Ishikawa (cell line): ENCODE measurements at regions not wholly inside any gene's neighbourhood (a gene's known extent, or its start where the extent isn't known, plus 50 kb on each side); places are given as distances from the start of the nearest gene placed in this dataset.

ENCODE experiments used
- CEBPB ChIP-seq: IDR thresholded peaks from 2 replicates; pipeline ENCODE4 v1.6.1; 2012
- CREB1 ChIP-seq: IDR thresholded peaks from 2 replicates; pipeline ENCODE4 v1.6.1; 2012; ENCODE audit warnings: low read depth
- EGR1 ChIP-seq: IDR thresholded peaks from 2 replicates; pipeline ENCODE4 v1.6.1; 2012
- EP300 ChIP-seq: IDR thresholded peaks from 2 replicates; pipeline ENCODE4 v1.6.1; 2012; ENCODE audit warnings: borderline replicate concordance
- FOXM1 ChIP-seq: IDR thresholded peaks from 2 replicates; pipeline ENCODE4 v1.6.1; 2012; ENCODE audit warnings: low read depth, borderline replicate concordance
- NFIC ChIP-seq: IDR thresholded peaks from 2 replicates; pipeline ENCODE4 v1.6.1; 2012
- RAD21 ChIP-seq: IDR thresholded peaks from 2 replicates; pipeline ENCODE4 v1.6.1; 2012; ENCODE audit warnings: low read depth
- TAF1 ChIP-seq: IDR thresholded peaks from 2 replicates; pipeline ENCODE4 v1.6.1; 2012; ENCODE audit warnings: low read depth, mild to moderate bottlenecking
- TCF12 ChIP-seq: IDR thresholded peaks from 2 replicates; pipeline ENCODE4 v1.6.1; 2012; ENCODE audit warnings: low read depth
- TEAD4 ChIP-seq: IDR thresholded peaks from 2 replicates; pipeline ENCODE4 v1.6.1; 2012
- YY1 ChIP-seq: IDR thresholded peaks from 2 replicates; pipeline ENCODE4 v1.6.1; 2012; ENCODE audit warnings: low read depth
- ZBTB7A ChIP-seq: IDR thresholded peaks from 2 replicates; pipeline ENCODE4 v1.6.1; 2012; ENCODE audit warnings: low read depth
- TF ChIP-seq, protein P1 (sequence below): IDR thresholded peaks from 2 replicates; pipeline ENCODE4 v1.6.1; 2012
- TF ChIP-seq, protein P2 (sequence below): IDR thresholded peaks from 2 replicates; pipeline ENCODE4 v1.6.1; 2012; ENCODE audit warnings: low read depth, mild to moderate bottlenecking
- TF ChIP-seq, protein P3 (sequence below): IDR thresholded peaks from 2 replicates; pipeline ENCODE4 v1.6.1; 2012

DNA sequence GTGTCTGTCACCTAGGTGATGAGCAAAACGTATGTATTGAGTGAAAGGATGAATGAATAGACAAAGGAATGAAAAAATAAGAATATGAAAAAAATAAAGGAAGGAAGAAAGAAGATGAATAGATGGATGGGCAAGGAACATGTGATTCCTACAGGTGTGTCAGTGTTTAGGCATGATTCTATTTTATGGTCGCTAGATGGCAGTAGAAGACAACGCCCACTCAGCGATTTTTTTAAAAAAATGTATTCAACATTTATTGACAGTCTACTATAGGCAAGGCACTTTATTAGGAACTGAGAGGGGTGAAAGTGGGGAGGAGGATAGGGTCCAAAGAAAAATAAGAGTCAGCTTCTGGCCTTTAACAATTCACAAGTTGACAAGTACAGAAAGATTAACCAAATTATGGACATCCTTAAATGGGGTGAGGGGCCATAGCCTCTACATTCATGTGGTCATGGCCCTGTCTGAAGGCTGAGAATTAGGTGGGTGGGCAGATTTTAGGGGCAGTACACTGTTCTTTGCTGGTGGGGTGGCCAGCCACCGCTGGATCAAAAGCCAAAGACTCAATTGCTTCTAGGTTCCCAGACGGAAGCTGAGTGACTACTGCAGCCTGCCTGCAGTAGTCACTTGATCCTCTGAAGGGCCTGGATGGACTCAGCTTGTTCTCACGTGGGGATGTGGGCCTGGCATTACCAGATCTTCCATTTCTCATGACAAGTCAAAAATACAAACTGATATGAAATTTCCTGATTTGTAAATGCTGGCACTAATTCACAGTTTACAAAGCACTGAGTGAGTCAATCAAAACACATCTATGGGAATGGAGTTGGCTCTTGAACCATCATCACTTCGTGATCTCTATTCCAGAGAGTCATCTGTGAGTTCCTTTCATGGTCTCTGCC, 83.9 kb downstream of the FASLG start:
- TF ChIP-seq YY1 (no peak), EGR1 (peak; percentile 55; the same call in 1 of the 2 replicates), EP300 (no peak), TEAD4 (no peak), ZBTB7A (no peak), RAD21 (peak; percentile 83), NFIC (no peak), CREB1 (no peak), CEBPB (no peak), TAF1 (no peak)
- TF ChIP-seq, protein P1, sequence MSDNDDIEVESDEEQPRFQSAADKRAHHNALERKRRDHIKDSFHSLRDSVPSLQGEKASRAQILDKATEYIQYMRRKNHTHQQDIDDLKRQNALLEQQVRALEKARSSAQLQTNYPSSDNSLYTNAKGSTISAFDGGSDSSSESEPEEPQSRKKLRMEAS: no peak
- TF ChIP-seq, protein P2, sequence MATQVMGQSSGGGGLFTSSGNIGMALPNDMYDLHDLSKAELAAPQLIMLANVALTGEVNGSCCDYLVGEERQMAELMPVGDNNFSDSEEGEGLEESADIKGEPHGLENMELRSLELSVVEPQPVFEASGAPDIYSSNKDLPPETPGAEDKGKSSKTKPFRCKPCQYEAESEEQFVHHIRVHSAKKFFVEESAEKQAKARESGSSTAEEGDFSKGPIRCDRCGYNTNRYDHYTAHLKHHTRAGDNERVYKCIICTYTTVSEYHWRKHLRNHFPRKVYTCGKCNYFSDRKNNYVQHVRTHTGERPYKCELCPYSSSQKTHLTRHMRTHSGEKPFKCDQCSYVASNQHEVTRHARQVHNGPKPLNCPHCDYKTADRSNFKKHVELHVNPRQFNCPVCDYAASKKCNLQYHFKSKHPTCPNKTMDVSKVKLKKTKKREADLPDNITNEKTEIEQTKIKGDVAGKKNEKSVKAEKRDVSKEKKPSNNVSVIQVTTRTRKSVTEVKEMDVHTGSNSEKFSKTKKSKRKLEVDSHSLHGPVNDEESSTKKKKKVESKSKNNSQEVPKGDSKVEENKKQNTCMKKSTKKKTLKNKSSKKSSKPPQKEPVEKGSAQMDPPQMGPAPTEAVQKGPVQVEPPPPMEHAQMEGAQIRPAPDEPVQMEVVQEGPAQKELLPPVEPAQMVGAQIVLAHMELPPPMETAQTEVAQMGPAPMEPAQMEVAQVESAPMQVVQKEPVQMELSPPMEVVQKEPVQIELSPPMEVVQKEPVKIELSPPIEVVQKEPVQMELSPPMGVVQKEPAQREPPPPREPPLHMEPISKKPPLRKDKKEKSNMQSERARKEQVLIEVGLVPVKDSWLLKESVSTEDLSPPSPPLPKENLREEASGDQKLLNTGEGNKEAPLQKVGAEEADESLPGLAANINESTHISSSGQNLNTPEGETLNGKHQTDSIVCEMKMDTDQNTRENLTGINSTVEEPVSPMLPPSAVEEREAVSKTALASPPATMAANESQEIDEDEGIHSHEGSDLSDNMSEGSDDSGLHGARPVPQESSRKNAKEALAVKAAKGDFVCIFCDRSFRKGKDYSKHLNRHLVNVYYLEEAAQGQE: no peak

DNA sequence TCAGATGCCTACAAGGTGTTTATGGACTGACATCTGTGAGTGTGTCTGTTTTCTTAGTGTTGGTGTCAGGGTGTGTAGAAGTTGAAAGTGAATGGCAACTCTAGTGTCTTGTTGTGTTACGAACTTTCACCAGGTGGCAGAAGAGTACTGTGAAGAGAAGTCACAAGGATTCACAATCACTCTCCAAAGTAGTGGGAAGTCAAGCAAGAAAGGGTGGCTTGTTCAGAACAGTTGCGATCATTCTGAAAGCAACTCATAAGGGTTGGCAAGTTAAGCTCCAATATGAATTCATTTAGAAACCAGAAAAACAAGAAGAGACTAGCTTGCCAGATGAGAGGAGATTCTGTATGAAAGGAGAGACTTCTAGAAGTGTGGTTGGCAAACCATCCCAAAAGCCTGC, 86.1 kb downstream of the FASLG start:
- TF ChIP-seq RAD21 (peak; percentile 85), FOXM1 (no peak)

DNA sequence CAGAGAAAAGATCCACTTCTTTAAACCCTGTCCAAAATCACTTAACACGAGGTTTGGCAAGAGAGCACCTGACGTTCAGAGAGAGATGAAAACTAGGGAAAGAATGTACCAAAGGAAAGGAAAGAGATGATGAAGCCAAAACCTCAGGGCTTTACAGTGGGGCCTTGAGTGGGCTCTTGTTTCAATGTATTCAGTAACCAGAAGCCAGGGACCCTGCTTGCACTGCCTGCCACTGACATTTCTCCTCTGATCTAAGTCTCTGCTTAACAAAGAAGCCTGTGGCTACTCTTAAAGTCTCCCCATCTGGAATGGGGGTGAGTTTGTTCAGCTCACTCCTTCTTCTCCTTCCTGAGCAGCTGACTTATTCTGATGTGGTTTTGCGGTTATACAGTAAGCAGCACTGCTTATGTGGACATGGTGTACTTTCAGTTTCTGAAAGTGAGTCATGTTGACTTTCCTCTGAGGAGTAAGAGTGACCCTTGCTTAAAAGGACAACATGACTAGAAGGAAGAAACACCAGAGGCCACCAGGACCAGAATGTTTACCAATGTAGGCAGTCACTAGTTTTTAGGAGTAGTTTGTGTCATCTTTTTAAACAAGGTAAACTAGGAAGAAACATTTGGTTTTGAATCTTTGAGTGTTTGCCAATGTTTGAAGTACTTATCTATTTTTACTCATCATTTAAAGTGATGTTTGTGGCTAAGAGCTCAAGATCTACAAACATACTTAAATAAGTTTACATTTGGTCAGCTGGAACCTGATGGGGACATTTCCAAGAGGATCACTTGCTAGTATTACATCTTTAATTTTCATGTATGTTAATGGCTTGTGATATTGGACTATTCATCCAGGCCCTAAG, 87.4 kb downstream of the FASLG start:
- TF ChIP-seq, protein P1: no peak
- TF ChIP-seq FOXM1: no peak
- TF ChIP-seq YY1: no peak
- TF ChIP-seq, protein P3, sequence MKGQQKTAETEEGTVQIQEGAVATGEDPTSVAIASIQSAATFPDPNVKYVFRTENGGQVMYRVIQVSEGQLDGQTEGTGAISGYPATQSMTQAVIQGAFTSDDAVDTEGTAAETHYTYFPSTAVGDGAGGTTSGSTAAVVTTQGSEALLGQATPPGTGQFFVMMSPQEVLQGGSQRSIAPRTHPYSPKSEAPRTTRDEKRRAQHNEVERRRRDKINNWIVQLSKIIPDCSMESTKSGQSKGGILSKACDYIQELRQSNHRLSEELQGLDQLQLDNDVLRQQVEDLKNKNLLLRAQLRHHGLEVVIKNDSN: no peak
- TF ChIP-seq EP300: no peak
- TF ChIP-seq TEAD4: no peak
- no peak for TF ChIP-seq ZBTB7A
- no peak for TF ChIP-seq TAF1
- no peak for TF ChIP-seq TCF12
- no peak for TF ChIP-seq EGR1

DNA sequence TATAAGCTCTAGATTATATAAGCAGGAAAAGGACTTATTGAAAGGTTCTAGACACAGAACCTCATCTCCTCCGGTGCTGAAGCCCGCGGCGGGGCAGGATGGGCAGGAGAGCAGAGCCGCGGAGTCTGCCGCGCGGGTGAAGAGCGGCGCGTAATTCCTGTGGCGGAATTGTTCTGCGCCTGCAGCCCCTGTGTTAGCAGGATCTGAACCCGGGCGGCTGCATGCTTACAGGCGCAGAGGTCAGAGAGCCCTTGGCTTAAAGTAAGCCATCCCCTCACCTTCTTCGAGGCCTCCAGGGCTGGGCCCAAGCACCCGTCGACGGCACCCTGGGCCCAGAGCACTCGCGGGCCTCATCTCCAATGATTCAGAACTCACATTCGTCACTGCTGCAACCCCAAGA, 89.3 kb downstream of the FASLG start:
- TF ChIP-seq, protein P2: no peak
- TF ChIP-seq RAD21 (no peak), EP300 (no peak), EGR1 (no peak), TEAD4 (no peak), TAF1 (no peak), NFIC (no peak), TCF12 (no peak), CREB1 (no peak), CEBPB (no peak), FOXM1 (no peak), ZBTB7A (no peak), YY1 (no peak)
- TF ChIP-seq, protein P1: no peak
- TF ChIP-seq, protein P3: no peak

DNA sequence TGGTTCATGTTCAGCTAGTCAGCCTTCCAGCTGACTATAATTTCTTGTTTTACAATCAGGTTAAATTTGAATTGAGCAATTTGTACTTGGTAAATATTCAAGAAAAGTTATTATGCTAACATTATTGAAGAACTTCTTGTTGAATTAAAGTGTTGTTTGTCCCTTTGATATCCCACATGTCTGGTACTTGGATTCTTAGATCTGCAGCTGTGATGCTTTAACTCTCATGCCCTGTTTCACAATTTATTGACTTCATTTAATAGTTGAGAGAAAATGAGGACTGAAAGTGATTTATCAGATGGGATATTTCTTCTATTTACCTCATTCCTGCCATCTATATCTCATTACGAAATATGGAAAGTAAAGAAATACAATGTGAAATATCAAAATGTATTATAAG, 92.8 kb downstream of the FASLG start:
- no peak for TF ChIP-seq RAD21
- no peak for TF ChIP-seq YY1
- no peak for TF ChIP-seq EGR1
- no peak for TF ChIP-seq TEAD4
- TF ChIP-seq, protein P1: no peak
